WERI-Rb-1 (cell line): ENCODE measurements at regions not wholly inside any gene's neighbourhood (a gene's known extent, or its start where the extent isn't known, plus 50 kb on each side); places are given as distances from the start of the nearest gene placed in this dataset.
"Not testable (repeated sequence)": the region's sequence is repeated elsewhere in the genome, so short reads cannot be mapped to it uniquely, and the experiment has no call there.

Experiments used
- DNase-seq: peaks from one replicate; pipeline ENCODE4 v3.0.0-alpha.2; 2020
- H3K27ac ChIP-seq: fragments of 250-450 bp; sonication (Bioruptor Pico); 2 replicates; pipeline ENCODE4 v1.5.1; 2020; ENCODE audit warnings: mild to moderate bottlenecking, moderate library complexity
- H3K27me3 ChIP-seq: fragments of 250-450 bp; sonication (Bioruptor Pico); 2 replicates; pipeline ENCODE4 v1.5.1; 2021; ENCODE audit warnings: mild to moderate bottlenecking, low read depth, moderate library complexity; ENCODE audit not compliant: insufficient read depth, severe bottlenecking
- H3K36me3 ChIP-seq: fragments of 250-450 bp; sonication (Bioruptor Pico); 2 replicates; pipeline ENCODE4 v1.5.1; 2020; ENCODE audit warnings: mild to moderate bottlenecking, moderate library complexity
- H3K4me3 ChIP-seq: 2 replicates; pipeline ENCODE4 v1.5.1; 2011; ENCODE audit warnings: low read depth, mild to moderate bottlenecking, control low read depth, low read length
- H3K9me3 ChIP-seq: fragments of 250-450 bp; sonication (Bioruptor Pico); 2 replicates; pipeline ENCODE4 v1.5.1; 2021; ENCODE audit warnings: mild to moderate bottlenecking, moderate library complexity; ENCODE audit not compliant: severe bottlenecking
- TF ChIP-seq, protein P1 (sequence below): IDR thresholded peaks from 2 replicates; pipeline ENCODE4 v1.5.1; 2011; ENCODE audit warnings: low read depth, mild to moderate bottlenecking, control low read depth, inconsistent platforms, low read length

DNA sequence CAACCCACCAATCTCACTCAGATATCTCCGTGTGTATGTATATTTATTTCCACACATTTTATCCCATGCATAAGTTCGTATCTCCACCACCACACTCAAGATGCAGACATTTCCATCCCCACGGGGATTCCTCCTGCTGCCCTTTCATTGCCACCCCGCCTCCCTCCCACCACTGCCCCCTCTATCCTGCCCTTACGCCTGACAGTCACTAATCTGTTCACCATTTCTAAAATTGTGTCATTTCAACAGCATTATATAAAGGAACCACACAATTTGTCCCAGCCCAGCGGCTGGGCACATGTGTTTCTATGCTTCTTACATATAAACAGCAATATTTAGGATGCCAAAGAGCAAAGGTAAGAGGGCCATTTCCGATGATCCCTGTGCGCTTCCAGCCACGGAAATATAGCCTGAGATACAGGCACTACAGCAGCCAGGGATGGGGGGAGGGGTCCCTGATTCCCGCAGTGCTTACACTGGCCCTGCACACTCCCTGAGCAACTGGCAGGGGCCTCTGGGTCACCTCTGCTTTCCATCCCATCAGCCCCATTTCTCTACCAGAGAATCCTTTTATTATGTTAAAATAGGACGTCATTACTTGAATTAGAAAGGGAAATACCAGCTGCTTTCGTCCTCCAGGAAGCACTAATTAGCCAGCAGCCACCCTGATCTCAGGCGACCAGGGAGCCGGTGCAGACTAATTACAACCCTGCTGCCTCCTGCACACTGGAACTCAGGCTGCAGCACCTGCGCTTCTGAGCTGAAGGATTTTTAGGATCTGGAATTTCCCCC is 372.0 kb upstream of the ATP10A start:
- no peaks in the 10 kb centered on the region for H3K36me3 ChIP-seq
- H3K4me3 ChIP-seq: no peak overlapping the region
- H3K27ac ChIP-seq: no peak overlapping the region
- TF ChIP-seq, protein P1, sequence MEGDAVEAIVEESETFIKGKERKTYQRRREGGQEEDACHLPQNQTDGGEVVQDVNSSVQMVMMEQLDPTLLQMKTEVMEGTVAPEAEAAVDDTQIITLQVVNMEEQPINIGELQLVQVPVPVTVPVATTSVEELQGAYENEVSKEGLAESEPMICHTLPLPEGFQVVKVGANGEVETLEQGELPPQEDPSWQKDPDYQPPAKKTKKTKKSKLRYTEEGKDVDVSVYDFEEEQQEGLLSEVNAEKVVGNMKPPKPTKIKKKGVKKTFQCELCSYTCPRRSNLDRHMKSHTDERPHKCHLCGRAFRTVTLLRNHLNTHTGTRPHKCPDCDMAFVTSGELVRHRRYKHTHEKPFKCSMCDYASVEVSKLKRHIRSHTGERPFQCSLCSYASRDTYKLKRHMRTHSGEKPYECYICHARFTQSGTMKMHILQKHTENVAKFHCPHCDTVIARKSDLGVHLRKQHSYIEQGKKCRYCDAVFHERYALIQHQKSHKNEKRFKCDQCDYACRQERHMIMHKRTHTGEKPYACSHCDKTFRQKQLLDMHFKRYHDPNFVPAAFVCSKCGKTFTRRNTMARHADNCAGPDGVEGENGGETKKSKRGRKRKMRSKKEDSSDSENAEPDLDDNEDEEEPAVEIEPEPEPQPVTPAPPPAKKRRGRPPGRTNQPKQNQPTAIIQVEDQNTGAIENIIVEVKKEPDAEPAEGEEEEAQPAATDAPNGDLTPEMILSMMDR: no peak
- H3K9me3 ChIP-seq: no peaks in the 10 kb centered on the region
- no peaks in the 10 kb centered on the region for H3K27me3 ChIP-seq
- DNase-seq: peak; percentile 16

DNA sequence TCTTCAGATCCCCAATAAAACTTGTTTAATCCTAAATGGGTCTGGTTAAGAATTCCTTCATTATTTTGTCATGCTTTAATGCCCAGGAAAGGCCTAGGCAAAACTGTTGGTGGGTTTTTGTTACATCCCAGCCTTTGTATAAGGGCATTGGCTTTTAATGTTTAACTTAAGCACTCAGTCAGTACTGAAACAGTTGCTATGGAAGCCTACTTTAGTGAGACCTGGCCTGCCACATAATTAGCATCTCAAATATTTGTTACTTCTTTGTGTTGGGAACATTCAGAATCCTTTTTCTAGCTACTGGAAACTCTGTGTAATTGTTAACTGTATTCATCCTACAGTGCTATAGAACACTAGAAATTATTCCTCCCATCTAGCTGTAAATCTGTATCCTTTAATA is 369.6 kb upstream of the ATP10A start:
- DNase-seq: no peak
- H3K36me3 ChIP-seq: no peaks in the 10 kb centered on the region
- H3K4me3 ChIP-seq: no peak overlapping the region
- TF ChIP-seq, protein P1: no peak
- no peaks in the 10 kb centered on the region for H3K27me3 ChIP-seq
- peaks cover 2% of the 10 kb centered on the region for H3K9me3 ChIP-seq
- H3K27ac ChIP-seq: no peak overlapping the region

DNA sequence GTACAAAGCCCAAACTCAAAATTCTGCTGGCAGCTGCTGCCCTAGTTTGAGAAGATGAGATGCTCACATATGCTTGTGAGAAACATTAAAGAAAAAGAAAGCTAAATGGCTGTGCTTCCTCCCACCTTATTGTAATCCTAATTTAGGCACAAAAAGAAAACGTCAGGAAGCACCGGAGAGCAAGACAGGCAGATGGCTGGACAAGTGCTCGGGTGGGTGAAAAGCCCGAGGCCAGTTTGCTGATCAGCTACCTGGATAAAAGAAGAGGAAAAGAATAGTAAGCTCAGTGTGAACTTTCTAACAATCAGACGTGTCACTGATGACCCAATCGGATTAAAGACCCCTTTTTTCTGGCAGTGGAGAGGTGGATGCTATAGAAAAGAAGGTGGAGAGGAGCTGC is 368.0 kb upstream of the ATP10A start:
- DNase-seq: no peak
- TF ChIP-seq, protein P1: no peak
- Histone ChIP-seq H3K36me3 (no peaks in the 10 kb centered on the region), H3K4me3 (no peak overlapping the region), H3K27me3 (no peaks in the 10 kb centered on the region), H3K9me3 (peaks cover 5% of the 10 kb centered on the region), H3K27ac (no peak overlapping the region)

DNA sequence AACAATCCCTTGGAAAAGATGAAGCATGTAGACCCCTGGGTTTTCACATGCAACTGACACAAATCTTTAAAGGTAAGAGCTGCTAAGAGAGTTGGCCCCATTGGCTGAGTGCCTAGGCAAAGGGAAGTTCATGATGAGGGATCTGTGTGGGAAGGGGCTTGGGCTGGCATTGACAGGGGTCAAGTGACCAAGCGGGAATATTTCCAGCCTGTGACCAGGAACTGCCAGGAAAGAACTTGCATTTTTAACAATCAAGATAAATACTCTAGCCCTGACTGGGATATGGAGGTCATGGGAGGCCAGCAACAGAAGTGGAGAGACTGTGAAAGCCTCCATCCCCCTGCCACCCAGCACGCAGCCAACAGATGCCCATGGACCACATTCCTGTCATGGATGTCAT is 361.1 kb upstream of the ATP10A start:
- H3K9me3 ChIP-seq: peaks cover 5% of the 10 kb centered on the region
- TF ChIP-seq, protein P1: no peak

DNA sequence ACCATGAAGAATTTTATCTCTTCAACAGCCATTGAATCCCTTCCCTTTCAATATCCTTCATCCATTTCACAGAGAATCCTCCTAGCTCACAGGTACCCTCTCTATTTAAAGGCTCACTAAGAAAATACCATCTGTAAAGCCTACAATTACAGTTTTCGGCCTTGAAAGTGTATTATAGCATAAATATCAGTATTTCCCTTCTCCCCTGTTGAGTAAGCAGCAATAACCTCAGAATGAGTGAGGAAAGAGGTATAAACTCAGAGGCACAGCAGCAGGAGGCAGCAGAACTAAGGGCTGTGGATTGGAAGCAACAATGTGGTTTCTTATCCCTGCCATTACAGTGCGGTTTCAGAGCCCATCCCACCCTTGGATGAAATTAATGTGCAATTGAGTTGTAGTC is 360.6 kb upstream of the ATP10A start:
- Histone ChIP-seq H3K27ac (no peak overlapping the region), H3K9me3 (peaks cover 5% of the 10 kb centered on the region), H3K27me3 (no peaks in the 10 kb centered on the region), H3K36me3 (no peaks in the 10 kb centered on the region), H3K4me3 (no peak overlapping the region)
- TF ChIP-seq, protein P1: no peak
- DNase-seq: no peak

More for the DNA sequence above, 361.1 kb upstream of the ATP10A start:
- Histone ChIP-seq H3K27me3 (no peaks in the 10 kb centered on the region), H3K36me3 (no peaks in the 10 kb centered on the region), H3K4me3 (no peak overlapping the region), H3K27ac (no peak overlapping the region)
- no peak for DNase-seq

DNA sequence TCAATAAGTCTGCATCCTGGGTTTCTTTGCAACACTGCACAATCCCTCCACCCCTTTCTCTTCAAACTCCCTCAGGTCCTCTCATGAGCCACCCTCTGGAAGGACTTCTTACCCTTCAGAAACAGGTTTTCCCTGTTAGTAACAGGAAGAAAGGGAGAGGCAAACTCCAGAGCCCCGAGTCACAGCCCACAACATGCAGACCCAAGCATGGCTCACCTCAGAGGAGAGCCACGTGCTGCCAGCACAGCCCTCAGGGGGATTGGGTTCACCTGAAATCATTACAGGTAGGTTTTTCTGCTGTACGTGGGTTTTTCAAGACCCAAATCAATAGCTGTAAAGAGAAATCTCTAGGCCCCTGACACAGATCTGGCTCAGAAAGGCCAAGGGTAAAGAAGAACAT is 359.7 kb upstream of the ATP10A start:
- H3K9me3 ChIP-seq: peaks cover 2% of the 10 kb centered on the region
- H3K27ac ChIP-seq: no peak overlapping the region
- TF ChIP-seq, protein P1: no peak
- no peaks in the 10 kb centered on the region for H3K27me3 ChIP-seq
- H3K4me3 ChIP-seq: no peak overlapping the region
- no peak for DNase-seq
- no peaks in the 10 kb centered on the region for H3K36me3 ChIP-seq

DNA sequence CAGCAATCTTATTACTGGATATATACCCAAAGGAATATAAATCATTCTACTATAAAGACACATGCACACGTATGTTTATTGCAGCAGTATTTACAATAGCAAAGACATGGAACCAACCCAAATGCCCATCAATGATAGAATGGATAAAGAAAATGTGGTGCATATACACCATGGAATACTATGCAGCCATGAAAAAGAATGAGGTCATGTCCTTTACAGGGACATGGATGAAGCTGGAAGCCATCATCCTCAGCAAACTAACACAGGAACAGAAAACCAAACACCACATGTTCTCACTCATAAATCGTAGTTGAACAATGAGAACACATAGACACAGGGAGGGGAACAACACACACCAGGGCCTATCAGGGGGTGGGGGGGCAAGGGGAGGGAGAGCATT is 353.9 kb upstream of the ATP10A start:
- H3K4me3 ChIP-seq, H3K9me3 ChIP-seq, DNase-seq, H3K27ac ChIP-seq, H3K36me3 ChIP-seq, H3K27me3 ChIP-seq: not testable (repeated sequence)
